MM.1S (cell line): ENCODE measurements at regions not wholly inside any gene's neighbourhood (a gene's known extent, or its start where the extent isn't known, plus 50 kb on each side); places are given as distances from the start of the nearest gene placed in this dataset.

Experiments used
- DNase-seq: peaks from one replicate; pipeline ENCODE4 v3.0.0-alpha.2; 2015
- H2AFZ ChIP-seq: fragments of 300-600 bp; sonication (generic); 2 replicates; pipeline ENCODE4 v1.6.0; 2016; ENCODE audit warnings: antibody characterized with exemption, low read length
- H3F3A ChIP-seq: fragments of 300-600 bp; sonication (generic); 2 replicates; pipeline ENCODE4 v1.6.1; 2016; ENCODE audit warnings: mild to moderate bottlenecking, antibody characterized with exemption, low read length, moderate library complexity, mixed read lengths; ENCODE audit not compliant: insufficient read depth
- H3K27ac ChIP-seq: fragments of 300-600 bp; sonication (generic); 2 replicates; pipeline ENCODE4 v1.5.1; 2016; ENCODE audit warnings: mild to moderate bottlenecking, low read length
- H3K27me3 ChIP-seq: fragments of 300-600 bp; sonication (generic); replicated peaks from 2 replicates; pipeline ENCODE4 v1.6.0; 2016; ENCODE audit warnings: low read length; ENCODE audit not compliant: insufficient read depth
- H3K36me3 ChIP-seq: fragments of 300-600 bp; sonication (generic); replicated peaks from 2 replicates; pipeline ENCODE4 v1.6.1; 2016; ENCODE audit warnings: mild to moderate bottlenecking, low read length, mixed read lengths; ENCODE audit not compliant: insufficient read depth
- H3K4me1 ChIP-seq: fragments of 300-600 bp; sonication (generic); 2 replicates; pipeline ENCODE4 v1.6.1; 2016; ENCODE audit warnings: low read length, mixed read lengths
- H3K4me2 ChIP-seq: fragments of 300-600 bp; sonication (generic); 2 replicates; pipeline ENCODE4 v1.6.0; 2016; ENCODE audit warnings: low read depth, low read length
- H3K4me3 ChIP-seq: fragments of 300-600 bp; sonication (generic); 2 replicates; pipeline ENCODE4 v1.5.1; 2016; ENCODE audit warnings: low read length, mixed read lengths
- H3K79me2 ChIP-seq: fragments of 300-600 bp; sonication (generic); 2 replicates; pipeline ENCODE4 v1.6.1; 2016; ENCODE audit warnings: mixed run types, low read length, mixed read lengths
- H3K9ac ChIP-seq: fragments of 300-600 bp; sonication (generic); 2 replicates; pipeline ENCODE4 v1.6.1; 2016; ENCODE audit warnings: low read length, mixed read lengths
- H3K9me2 ChIP-seq: fragments of 300-600 bp; sonication (generic); replicated peaks from 2 replicates; pipeline ENCODE4 v1.6.1; 2016; ENCODE audit warnings: mild to moderate bottlenecking, low read length, mixed read lengths; ENCODE audit not compliant: insufficient read depth
- H3K9me3 ChIP-seq: fragments of 300-600 bp; sonication (generic); replicated peaks from 2 replicates; pipeline ENCODE4 v1.6.1; 2016; ENCODE audit warnings: mild to moderate bottlenecking, low read length, mixed read lengths; ENCODE audit not compliant: insufficient read depth
- H4K20me1 ChIP-seq: fragments of 300-600 bp; sonication (generic); 2 replicates; pipeline ENCODE4 v1.6.1; 2016; ENCODE audit warnings: mild to moderate bottlenecking, low read length, moderate library complexity, mixed read lengths; ENCODE audit not compliant: insufficient read depth
- CTCF ChIP-seq: fragments of 300-600 bp; sonication (generic); IDR thresholded peaks from 2 replicates; pipeline ENCODE4 v1.5.1; 2016; ENCODE audit warnings: antibody characterized with exemption, low read length, mixed read lengths
- EZH2 ChIP-seq: fragments of 300-600 bp; sonication (generic); optimal IDR thresholded peaks from 2 replicates; pipeline ENCODE3; 2017; ENCODE audit warnings: low read depth, mild to moderate bottlenecking, antibody characterized with exemption, low read length, mixed read lengths
- EZH2phosphoT487 ChIP-seq: fragments of 300-600 bp; sonication (generic); IDR thresholded peaks from 2 replicates; pipeline ENCODE4 v1.6.1; 2018; ENCODE audit warnings: antibody characterized with exemption, low read length

DNA sequence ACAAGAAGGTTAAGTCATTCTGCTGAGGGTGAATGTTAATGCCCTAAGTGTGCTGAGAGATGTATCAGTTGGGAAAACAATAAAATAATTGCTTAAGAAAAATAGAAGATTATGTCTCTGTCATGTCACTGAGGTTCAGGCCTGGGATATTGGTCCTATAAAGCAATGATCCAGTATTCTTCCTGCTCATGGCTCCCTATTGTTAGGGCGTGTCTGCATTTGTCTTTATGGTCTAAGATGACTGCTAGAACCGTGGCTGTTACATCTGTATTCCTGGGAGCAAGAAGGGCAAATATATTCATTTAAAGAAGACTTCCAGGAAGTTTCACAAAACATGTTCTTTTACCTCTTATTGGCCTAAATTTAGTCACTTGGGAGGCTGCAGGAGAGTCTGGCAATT is 125.0 kb downstream of the KCNE4 start:
- H4K20me1 ChIP-seq, result no peaks in the 10 kb centered on the region
- no peak overlapping the region for H3K4me3 ChIP-seq
- H3F3A ChIP-seq, result no peaks in the 10 kb centered on the region
- H3K4me1 ChIP-seq, result no peaks in the 10 kb centered on the region
- no peak overlapping the region for H3K4me2 ChIP-seq
- H3K27me3 ChIP-seq, result no peaks in the 10 kb centered on the region
- H3K9me3 ChIP-seq, result no peaks in the 10 kb centered on the region
- H3K79me2 ChIP-seq, result no peaks in the 10 kb centered on the region
- TF ChIP-seq EZH2 (no peak), CTCF (no peak), EZH2phosphoT487 (no peak)
- no peak overlapping the region for H2AFZ ChIP-seq
- no peaks in the 10 kb centered on the region for H3K9me2 ChIP-seq
- no peaks in the 10 kb centered on the region for H3K36me3 ChIP-seq
- H3K9ac ChIP-seq, result no peak overlapping the region
- no peak overlapping the region for H3K27ac ChIP-seq
- no peak for DNase-seq

GRCh38 chr2:223180463-223180862 is 128.5 kb downstream of the KCNE4 start:
- no peak overlapping the region for H3K9ac ChIP-seq
- no peaks in the 10 kb centered on the region for H3K79me2 ChIP-seq
- no peaks in the 10 kb centered on the region for H3K4me1 ChIP-seq
- no peak overlapping the region for H3K27ac ChIP-seq
- H2AFZ ChIP-seq, result no peak overlapping the region
- no peaks in the 10 kb centered on the region for H3K9me2 ChIP-seq
- H3K9me3 ChIP-seq, result no peaks in the 10 kb centered on the region
- H3K36me3 ChIP-seq, result no peaks in the 10 kb centered on the region
- no peaks in the 10 kb centered on the region for H3F3A ChIP-seq
- H3K4me3 ChIP-seq, result no peak overlapping the region
- H4K20me1 ChIP-seq, result no peaks in the 10 kb centered on the region
- H3K4me2 ChIP-seq, result no peak overlapping the region
- no peaks in the 10 kb centered on the region for H3K27me3 ChIP-seq
- TF ChIP-seq CTCF (no peak), EZH2 (no peak), EZH2phosphoT487 (no peak)
- DNase-seq, result no peak

- Histone ChIP-seq H3K4me1 (no peaks in the 10 kb centered on the region), H4K20me1 (no peaks in the 10 kb centered on the region), H3K9me3 (no peaks in the 10 kb centered on the region), H3K9ac (no peak overlapping the region), H3K27ac (no peak overlapping the region), H3K79me2 (no peaks in the 10 kb centered on the region), H2AFZ (no peak overlapping the region), H3K4me2 (no peak overlapping the region), H3K9me2 (no peaks in the 10 kb centered on the region), H3K36me3 (no peaks in the 10 kb centered on the region), H3F3A (no peaks in the 10 kb centered on the region), H3K27me3 (no peaks in the 10 kb centered on the region), H3K4me3 (no peak overlapping the region)
- no peak for DNase-seq
- TF ChIP-seq CTCF (no peak), EZH2 (no peak), EZH2phosphoT487 (no peak)
Observed at GRCh38 chr2:223181561-223181960, 129.6 kb downstream of the KCNE4 start.
